UCSD-AML1 (cell line): ENCODE measurements at regions not wholly inside any gene's neighbourhood (a gene's known extent, or its start where the extent isn't known, plus 50 kb on each side); places are given as distances from the start of the nearest gene placed in this dataset.
"Not testable (repeated sequence)": the region's sequence is repeated elsewhere in the genome, so short reads cannot be mapped to it uniquely, and the experiment has no call there.

Experiments used
- DNase-seq: peaks from one replicate; lab custom pipeline; 2025; ENCODE audit not compliant: unreplicated experiment; lab: John Stamatoyannopoulos, UW

DNA sequence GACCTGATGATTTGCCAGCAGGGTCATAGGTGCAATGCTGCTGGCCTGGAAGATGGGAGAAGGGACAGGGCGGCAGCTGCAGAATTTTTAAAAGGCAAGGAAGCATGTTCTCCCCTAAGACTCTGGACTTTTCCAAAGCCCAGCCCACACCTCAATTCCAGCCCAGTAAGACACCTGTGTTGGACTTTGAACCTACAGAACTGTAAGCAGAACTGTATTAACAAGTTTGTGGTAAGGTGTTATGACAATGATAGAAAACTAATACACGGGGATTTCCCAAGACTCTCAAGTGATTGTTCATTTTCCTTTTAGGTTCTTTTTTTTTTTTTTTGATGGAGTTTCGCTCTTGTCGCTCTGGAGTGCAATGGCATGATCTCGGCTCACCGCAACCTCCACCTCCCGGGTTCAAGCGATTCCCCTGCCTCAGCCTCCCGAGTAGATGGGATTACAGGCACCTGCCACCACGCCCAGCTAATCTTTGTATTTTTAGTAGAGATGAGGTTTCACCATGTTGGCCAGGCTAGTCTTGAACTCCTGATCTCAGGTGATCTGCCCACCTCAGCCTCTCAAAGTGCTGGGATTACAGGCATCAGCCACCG is 53.0 kb upstream of the CYP2D6 start:
- not testable (repeated sequence) for DNase-seq

DNA sequence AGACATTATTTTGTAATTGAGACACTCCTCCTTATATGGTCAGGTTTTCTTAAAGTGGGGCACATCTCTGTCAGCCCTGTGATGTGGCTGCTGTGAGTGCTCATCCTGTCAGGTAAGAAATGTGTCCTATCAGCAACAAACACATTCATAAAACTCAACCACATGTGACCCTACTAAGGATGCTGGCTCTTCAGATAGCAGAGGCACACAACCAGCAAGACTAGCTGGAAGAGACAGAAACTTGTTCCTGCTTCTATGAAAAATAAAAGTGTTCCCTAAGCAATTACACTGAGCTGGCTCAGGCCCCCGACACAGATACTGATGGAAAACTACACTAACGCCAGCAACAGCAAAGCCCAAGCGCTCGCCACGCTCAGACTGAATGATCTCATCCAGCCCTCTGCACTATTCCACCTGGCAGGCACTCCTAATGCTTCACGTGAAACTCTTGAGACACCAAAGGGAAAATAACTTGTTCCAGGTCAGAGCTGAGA is 49.8 kb upstream of the CYP2D6 start:
- DNase-seq = no peak
